H9 (cell line): ENCODE measurements at regions not wholly inside any gene's neighbourhood (a gene's known extent, or its start where the extent isn't known, plus 50 kb on each side); places are given as distances from the start of the nearest gene placed in this dataset.

Experiments
- DNase-seq: peaks from one replicate; pipeline ENCODE4 v3.0.0-alpha.2; 2017
- H2AFZ ChIP-seq: one replicate; pipeline ENCODE4 v1.6.1; 2013; ENCODE audit warnings: mild to moderate bottlenecking, low read length, control low read depth, moderate library complexity
- H2AK5ac ChIP-seq: 2 replicates; pipeline ENCODE4 v1.6.1; 2013; ENCODE audit warnings: low read length, control low read depth, mixed read lengths; ENCODE audit not compliant: insufficient read length
- H2BK120ac ChIP-seq: one replicate; pipeline ENCODE4 v1.6.1; 2013; ENCODE audit warnings: low read depth, mild to moderate bottlenecking, low read length, control low read depth, inconsistent platforms; ENCODE audit not compliant: poor library complexity, severe bottlenecking
- H2BK12ac ChIP-seq: 2 replicates; pipeline ENCODE4 v1.6.1; 2013; ENCODE audit warnings: low read length, control low read depth, mixed read lengths, low read depth; ENCODE audit not compliant: insufficient read length
- H2BK15ac ChIP-seq: 2 replicates; pipeline ENCODE4 v1.6.1; 2013; ENCODE audit warnings: low read depth, low read length, control low read depth
- H2BK20ac ChIP-seq: one replicate; pipeline ENCODE4 v1.6.1; 2013; ENCODE audit warnings: low read depth, mild to moderate bottlenecking, low read length, control low read depth, inconsistent platforms; ENCODE audit not compliant: poor library complexity, severe bottlenecking
- H2BK5ac ChIP-seq: 2 replicates; pipeline ENCODE4 v1.6.1; 2013; ENCODE audit warnings: low read length, control low read depth, mixed read lengths; ENCODE audit not compliant: insufficient read length
- H3K14ac ChIP-seq: 2 replicates; pipeline ENCODE4 v1.6.1; 2013; ENCODE audit warnings: low read length, control low read depth; ENCODE audit not compliant: insufficient read depth
- H3K18ac ChIP-seq: 2 replicates; pipeline ENCODE4 v1.6.1; 2013; ENCODE audit warnings: low read depth, mild to moderate bottlenecking, mixed read lengths, low read length, control low read depth; ENCODE audit not compliant: insufficient read length
- H3K23ac ChIP-seq: 2 replicates; pipeline ENCODE4 v1.6.1; 2013; ENCODE audit warnings: low read length, control low read depth, mixed read lengths, low read depth; ENCODE audit not compliant: insufficient read length
- H3K23me2 ChIP-seq: 2 replicates; pipeline ENCODE4 v1.6.1; 2013; ENCODE audit warnings: low read depth, mild to moderate bottlenecking, mixed read lengths, low read length, control low read depth; ENCODE audit not compliant: insufficient read length, poor library complexity, severe bottlenecking
- H3K27ac ChIP-seq: 2 replicates; pipeline ENCODE4 v1.5.1; 2013; ENCODE audit warnings: low read length, control low read depth, mixed read lengths, low read depth; ENCODE audit not compliant: insufficient read length
- H3K27me3 ChIP-seq: 2 replicates; pipeline ENCODE4 v1.6.1; 2013; ENCODE audit warnings: low read length, control low read depth, inconsistent platforms; ENCODE audit not compliant: insufficient read depth
- H3K4ac ChIP-seq: 2 replicates; pipeline ENCODE4 v1.6.1; 2013; ENCODE audit warnings: low read depth, mild to moderate bottlenecking, control low read depth, inconsistent platforms, low read length, moderate library complexity
- H3K4me1 ChIP-seq: 2 replicates; pipeline ENCODE4 v1.6.1; 2013; ENCODE audit warnings: low read length, control low read depth, inconsistent platforms; ENCODE audit not compliant: insufficient read depth
- H3K4me2 ChIP-seq: 2 replicates; pipeline ENCODE4 v1.6.1; 2013; ENCODE audit warnings: low read length, control low read depth, mixed read lengths; ENCODE audit not compliant: insufficient read length, insufficient read depth
- H3K56ac ChIP-seq: 2 replicates; pipeline ENCODE4 v1.6.1; 2013; ENCODE audit warnings: low read depth, mild to moderate bottlenecking, mixed read lengths, low read length, control low read depth; ENCODE audit not compliant: insufficient read length
- H3K79me1 ChIP-seq: 2 replicates; pipeline ENCODE4 v1.6.1; 2013; ENCODE audit warnings: low read depth, mild to moderate bottlenecking, moderate library complexity, low read length, control low read depth, inconsistent platforms; ENCODE audit not compliant: insufficient read depth, poor library complexity, severe bottlenecking
- H3K79me2 ChIP-seq: 2 replicates; pipeline ENCODE4 v1.6.1; 2013; ENCODE audit warnings: low read length, control low read depth, inconsistent platforms; ENCODE audit not compliant: insufficient read depth
- H3K9ac ChIP-seq: 2 replicates; pipeline ENCODE4 v1.6.1; 2013; ENCODE audit warnings: low read length, control low read depth, mixed read lengths; ENCODE audit not compliant: insufficient read length; ENCODE audit errors: extremely low read depth
- H3K9me3 ChIP-seq: one replicate; pipeline ENCODE4 v1.6.1; 2013; ENCODE audit warnings: low read depth, low read length, inconsistent platforms; ENCODE audit not compliant: control insufficient read depth
- H3T11ph ChIP-seq: one replicate; pipeline ENCODE4 v1.6.1; 2013; ENCODE audit warnings: mild to moderate bottlenecking, low read length, control low read depth, inconsistent platforms
- H4K20me1 ChIP-seq: one replicate; pipeline ENCODE4 v1.6.1; 2013; ENCODE audit not compliant: control insufficient read depth, insufficient read length, insufficient read depth
- H4K5ac ChIP-seq: 2 replicates; pipeline ENCODE4 v1.6.1; 2013; ENCODE audit warnings: low read depth, mild to moderate bottlenecking, mixed read lengths, low read length, control low read depth; ENCODE audit not compliant: insufficient read length
- H4K8ac ChIP-seq: replicated peaks from 2 replicates; pipeline ENCODE4 v1.6.1; 2013; ENCODE audit warnings: low read length, control low read depth, mixed read lengths, low read depth; ENCODE audit not compliant: insufficient read length
- H4K91ac ChIP-seq: 2 replicates; pipeline ENCODE4 v1.6.1; 2013; ENCODE audit warnings: low read depth, mild to moderate bottlenecking, moderate library complexity, mixed read lengths, low read length, control low read depth; ENCODE audit not compliant: insufficient read length
- H3K27ac Mint-ChIP-seq, 3 experiments: 2 replicates in 2 of 3; 3 replicates in 1 of 3; pipeline ENCODE4 v1.8.0; 2020 to 2021; ENCODE audit warnings: mixed read lengths in 3 of 3, mild to moderate bottlenecking in 1 of 3, moderate library complexity in 1 of 3
- H3K27me3 Mint-ChIP-seq: 2 replicates; pipeline ENCODE4 v1.8.0; 2021; ENCODE audit warnings: low read depth, mild to moderate bottlenecking, moderate library complexity, mixed read lengths
- H3K36me3 Mint-ChIP-seq, 3 experiments: 2 replicates in 2 of 3; 3 replicates in 1 of 3; pipeline ENCODE4 v1.8.0; 2020 to 2021; ENCODE audit warnings: low read depth in 3 of 3, mixed read lengths in 3 of 3; ENCODE audit not compliant: insufficient read depth in 1 of 3
- H3K4me1 Mint-ChIP-seq, 2 experiments: 2 replicates each; pipeline ENCODE4 v1.8.0; 2020; ENCODE audit warnings: mixed read lengths in 2 of 2
- H3K4me3 Mint-ChIP-seq, 2 experiments: 2 replicates in 1 of 2; 3 replicates in 1 of 2; pipeline ENCODE4 v1.8.0; 2020 to 2021; ENCODE audit warnings: mild to moderate bottlenecking in 2 of 2, mixed read lengths in 2 of 2, moderate library complexity in 1 of 2
- H3K9me3 Mint-ChIP-seq, 2 experiments: 2 replicates in 1 of 2; 3 replicates in 1 of 2; pipeline ENCODE4 v1.8.0; 2020; ENCODE audit warnings: mild to moderate bottlenecking in 2 of 2, mixed read lengths in 2 of 2, moderate library complexity in 1 of 2
- CTCF ChIP-seq: fragments of 200-600 bp; sonication (generic); conservative IDR thresholded peaks from 3 replicates; pipeline ENCODE4 v1.8.0; 2021; ENCODE audit warnings: antibody characterized with exemption, mild to moderate bottlenecking
- WGBS: extraction: QIAGEN DNeasy Blood & Tissue Kit; methylation state at CpG from one replicate; pipeline ENCODE4 v1.1.7; 2013; ENCODE audit warnings: missing lambda C conversion rate, low lambda C conversion rate, mixed read lengths; ENCODE audit not compliant: insufficient read length; ENCODE audit errors: extremely low coverage; 5-methylcytosine and 5-hydroxymethylcytosine counted together

GRCh38 chr2:189293164-189293563 lies 113.6 kb upstream of the COL5A2 start:
- no peak overlapping the region for H3K18ac ChIP-seq
- no peak overlapping the region for H2BK20ac ChIP-seq
- H2BK5ac ChIP-seq = no peak overlapping the region
- H3K27me3 ChIP-seq = no peaks in the 10 kb centered on the region
- no peaks in the 10 kb centered on the region for H3K79me2 ChIP-seq
- no peak for TF ChIP-seq CTCF
- no peaks in the 10 kb centered on the region for H3K23me2 ChIP-seq
- H2AFZ ChIP-seq = no peak overlapping the region
- no CpG with 5 or more reads among the region's 3 CpGs for WGBS
- no peak overlapping the region for H3K23ac ChIP-seq
- H3K4me2 ChIP-seq = no peak overlapping the region
- H3K79me1 ChIP-seq = no peaks in the 10 kb centered on the region
- no peak overlapping the region for H3K56ac ChIP-seq
- Mint-ChIP-seq H3K36me3 (no peaks in the 10 kb centered on the region), H3K4me3 (no peak overlapping the region), H3K27ac (no peak overlapping the region), H3K27me3 (no peaks in the 10 kb centered on the region), H3K9me3 (peaks cover 0 to 3% of the 10 kb centered on the region in 2 experiments; a peak in 1 of 5 replicates), H3K4me1 (peaks cover 4 to 5% of the 10 kb centered on the region in 2 experiments)
- no peak overlapping the region for H2AK5ac ChIP-seq
- H2BK120ac ChIP-seq = no peak overlapping the region
- H3T11ph ChIP-seq = no peak overlapping the region
- H3K4ac ChIP-seq = no peak overlapping the region
- no peak overlapping the region for H4K91ac ChIP-seq
- no peak overlapping the region for H3K27ac ChIP-seq
- H4K8ac ChIP-seq = no peak overlapping the region
- H4K20me1 ChIP-seq = no peaks in the 10 kb centered on the region
- no peak overlapping the region for H3K14ac ChIP-seq
- no peak overlapping the region for H4K5ac ChIP-seq
- H3K9me3 ChIP-seq = no peaks in the 10 kb centered on the region
- H3K9ac ChIP-seq = no peak overlapping the region
- no peak overlapping the region for H2BK12ac ChIP-seq
- DNase-seq = no peak
- no peaks in the 10 kb centered on the region for H3K4me1 ChIP-seq
- no peak overlapping the region for H2BK15ac ChIP-seq
